ENCODE measurements at regions not wholly inside any gene's neighbourhood (a gene's known extent, or its start where the extent isn't known, plus 50 kb on each side); places are given as distances from the start of the nearest gene placed in this dataset.

DNA sequence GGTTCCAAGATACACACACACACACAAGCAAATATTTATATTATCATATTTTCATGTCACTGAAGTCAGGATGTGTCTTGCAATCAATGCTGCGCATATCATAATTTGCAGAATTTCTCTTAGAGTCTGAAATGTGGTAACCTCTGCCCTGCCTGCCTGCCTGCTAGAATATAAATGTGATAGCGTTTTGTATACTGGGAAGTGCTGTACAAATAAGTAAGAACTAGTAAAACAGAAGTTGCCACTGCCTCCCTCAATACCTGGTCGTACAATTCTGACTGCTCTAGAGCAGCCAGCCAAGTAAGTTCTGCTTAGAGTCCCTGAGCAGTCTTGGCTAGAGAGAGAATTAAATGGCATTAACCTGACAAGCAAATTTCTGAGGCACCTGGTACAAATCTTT lies 83.9 kb upstream of the NTF3 start:
- TF ChIP-seq, protein P1, sequence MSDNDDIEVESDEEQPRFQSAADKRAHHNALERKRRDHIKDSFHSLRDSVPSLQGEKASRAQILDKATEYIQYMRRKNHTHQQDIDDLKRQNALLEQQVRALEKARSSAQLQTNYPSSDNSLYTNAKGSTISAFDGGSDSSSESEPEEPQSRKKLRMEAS (IDR thresholded peaks at IDR 0.05; ENCODE audit: low read depth) = no peak
- TF ChIP-seq, protein P2, sequence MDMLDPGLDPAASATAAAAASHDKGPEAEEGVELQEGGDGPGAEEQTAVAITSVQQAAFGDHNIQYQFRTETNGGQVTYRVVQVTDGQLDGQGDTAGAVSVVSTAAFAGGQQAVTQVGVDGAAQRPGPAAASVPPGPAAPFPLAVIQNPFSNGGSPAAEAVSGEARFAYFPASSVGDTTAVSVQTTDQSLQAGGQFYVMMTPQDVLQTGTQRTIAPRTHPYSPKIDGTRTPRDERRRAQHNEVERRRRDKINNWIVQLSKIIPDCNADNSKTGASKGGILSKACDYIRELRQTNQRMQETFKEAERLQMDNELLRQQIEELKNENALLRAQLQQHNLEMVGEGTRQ (IDR thresholded peaks at IDR 0.05; ENCODE audit: borderline replicate concordance, low read depth, low read length) = no peak
- TF ChIP-seq NRF1 (IDR thresholded peaks at IDR 0.05; ENCODE audit: low read depth, low read length) (no peak), GATA2 (CRISPR knock-in tag; IDR thresholded peaks at IDR 0.05) (no peak), YY1 (IDR thresholded peaks at IDR 0.05; ENCODE audit: low read depth) (no peak)
- TF ChIP-seq, protein P3, sequence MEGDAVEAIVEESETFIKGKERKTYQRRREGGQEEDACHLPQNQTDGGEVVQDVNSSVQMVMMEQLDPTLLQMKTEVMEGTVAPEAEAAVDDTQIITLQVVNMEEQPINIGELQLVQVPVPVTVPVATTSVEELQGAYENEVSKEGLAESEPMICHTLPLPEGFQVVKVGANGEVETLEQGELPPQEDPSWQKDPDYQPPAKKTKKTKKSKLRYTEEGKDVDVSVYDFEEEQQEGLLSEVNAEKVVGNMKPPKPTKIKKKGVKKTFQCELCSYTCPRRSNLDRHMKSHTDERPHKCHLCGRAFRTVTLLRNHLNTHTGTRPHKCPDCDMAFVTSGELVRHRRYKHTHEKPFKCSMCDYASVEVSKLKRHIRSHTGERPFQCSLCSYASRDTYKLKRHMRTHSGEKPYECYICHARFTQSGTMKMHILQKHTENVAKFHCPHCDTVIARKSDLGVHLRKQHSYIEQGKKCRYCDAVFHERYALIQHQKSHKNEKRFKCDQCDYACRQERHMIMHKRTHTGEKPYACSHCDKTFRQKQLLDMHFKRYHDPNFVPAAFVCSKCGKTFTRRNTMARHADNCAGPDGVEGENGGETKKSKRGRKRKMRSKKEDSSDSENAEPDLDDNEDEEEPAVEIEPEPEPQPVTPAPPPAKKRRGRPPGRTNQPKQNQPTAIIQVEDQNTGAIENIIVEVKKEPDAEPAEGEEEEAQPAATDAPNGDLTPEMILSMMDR (IDR thresholded peaks at IDR 0.05) = no peak
- TF ChIP-seq, protein P4, sequence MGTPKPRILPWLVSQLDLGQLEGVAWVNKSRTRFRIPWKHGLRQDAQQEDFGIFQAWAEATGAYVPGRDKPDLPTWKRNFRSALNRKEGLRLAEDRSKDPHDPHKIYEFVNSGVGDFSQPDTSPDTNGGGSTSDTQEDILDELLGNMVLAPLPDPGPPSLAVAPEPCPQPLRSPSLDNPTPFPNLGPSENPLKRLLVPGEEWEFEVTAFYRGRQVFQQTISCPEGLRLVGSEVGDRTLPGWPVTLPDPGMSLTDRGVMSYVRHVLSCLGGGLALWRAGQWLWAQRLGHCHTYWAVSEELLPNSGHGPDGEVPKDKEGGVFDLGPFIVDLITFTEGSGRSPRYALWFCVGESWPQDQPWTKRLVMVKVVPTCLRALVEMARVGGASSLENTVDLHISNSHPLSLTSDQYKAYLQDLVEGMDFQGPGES (IDR thresholded peaks at IDR 0.05; ENCODE audit: low read depth, low read length) = no peak
